GM13977 (cell line): ENCODE measurements at regions not wholly inside any gene's neighbourhood (a gene's known extent, or its start where the extent isn't known, plus 50 kb on each side); places are given as distances from the start of the nearest gene placed in this dataset.

Experiments
- DNase-seq: peaks from one replicate; pipeline ENCODE4 v3.0.0; 2012; ENCODE audit warnings: low spot score
- in situ Hi-C: fragments of 300-500 bp; cut with MboI; formaldehyde crosslinking; loops from one replicate; pipeline ENCODE4 v1.12.0; 2022; ENCODE audit warnings: low sequenced_read_pairs, low pct_unique_long_range_greater_than_20kb, mixed read lengths, inconsistent platforms; ENCODE audit not compliant: unreplicated experiment
- TF ChIP-seq, protein P1 (sequence below): IDR thresholded peaks from 2 replicates; pipeline ENCODE4 v1.5.1; 2012; ENCODE audit warnings: mild to moderate bottlenecking, control low read depth; ENCODE audit not compliant: insufficient read depth; ENCODE audit errors: extremely low read depth, missing control alignments

- TF ChIP-seq, protein P1, sequence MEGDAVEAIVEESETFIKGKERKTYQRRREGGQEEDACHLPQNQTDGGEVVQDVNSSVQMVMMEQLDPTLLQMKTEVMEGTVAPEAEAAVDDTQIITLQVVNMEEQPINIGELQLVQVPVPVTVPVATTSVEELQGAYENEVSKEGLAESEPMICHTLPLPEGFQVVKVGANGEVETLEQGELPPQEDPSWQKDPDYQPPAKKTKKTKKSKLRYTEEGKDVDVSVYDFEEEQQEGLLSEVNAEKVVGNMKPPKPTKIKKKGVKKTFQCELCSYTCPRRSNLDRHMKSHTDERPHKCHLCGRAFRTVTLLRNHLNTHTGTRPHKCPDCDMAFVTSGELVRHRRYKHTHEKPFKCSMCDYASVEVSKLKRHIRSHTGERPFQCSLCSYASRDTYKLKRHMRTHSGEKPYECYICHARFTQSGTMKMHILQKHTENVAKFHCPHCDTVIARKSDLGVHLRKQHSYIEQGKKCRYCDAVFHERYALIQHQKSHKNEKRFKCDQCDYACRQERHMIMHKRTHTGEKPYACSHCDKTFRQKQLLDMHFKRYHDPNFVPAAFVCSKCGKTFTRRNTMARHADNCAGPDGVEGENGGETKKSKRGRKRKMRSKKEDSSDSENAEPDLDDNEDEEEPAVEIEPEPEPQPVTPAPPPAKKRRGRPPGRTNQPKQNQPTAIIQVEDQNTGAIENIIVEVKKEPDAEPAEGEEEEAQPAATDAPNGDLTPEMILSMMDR, result no peak
- in situ Hi-C loops, result no loop called here
- no peak for DNase-seq
These were observed 69.2 kb upstream of the ARID2 start for GRCh38 chr12:45660330-45660729.

DNA sequence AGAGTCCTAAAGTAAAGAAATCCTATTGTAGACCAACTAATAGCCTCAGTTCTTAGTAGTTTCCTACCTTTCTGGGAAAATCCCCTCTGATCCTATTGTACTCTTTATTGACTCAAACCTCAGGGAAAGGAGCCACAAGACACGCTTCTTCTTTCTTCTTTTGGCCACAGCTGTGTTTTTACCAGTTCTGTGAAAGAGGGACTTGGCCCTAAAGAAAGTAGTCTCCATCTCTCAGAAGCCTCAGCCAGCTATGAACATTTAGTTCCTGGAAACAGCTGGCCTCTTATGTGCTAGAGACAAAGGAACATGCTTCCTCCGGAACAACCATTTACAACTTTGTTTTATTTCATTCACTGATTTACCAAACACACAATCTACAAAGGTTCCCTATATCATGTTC is 66.1 kb upstream of the ARID2 start:
- no peak for DNase-seq
- TF ChIP-seq, protein P1, result no peak
- in situ Hi-C loops, result no loop called here

DNA sequence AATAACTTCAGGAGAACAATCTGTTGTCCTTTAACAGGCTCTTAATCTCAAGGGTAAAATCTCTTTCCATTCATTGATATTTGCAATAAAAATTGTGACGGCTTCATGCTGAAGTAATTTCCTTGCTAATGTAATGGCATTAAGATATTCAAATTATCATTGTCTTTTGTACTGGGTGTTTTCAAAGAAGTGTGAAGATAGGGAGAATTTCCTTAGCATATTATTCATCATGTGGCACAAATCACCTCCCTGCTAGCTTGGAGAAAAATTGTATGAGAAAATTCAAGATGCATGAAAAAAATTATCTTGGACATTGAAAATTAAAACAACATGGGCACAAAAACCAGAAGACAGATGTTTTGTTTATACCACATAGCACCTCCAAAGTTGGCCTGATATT is 63.6 kb upstream of the ARID2 start:
- TF ChIP-seq, protein P1, result no peak
- in situ Hi-C loops, result no loop called here

GRCh38 chr12:45666396-45666795 is 63.1 kb upstream of the ARID2 start:
- in situ Hi-C loops, result no loop called here
- TF ChIP-seq, protein P1, result no peak
- DNase-seq, result no peak

More for the DNA sequence above, 63.6 kb upstream of the ARID2 start:
- DNase-seq, result no peak

- in situ Hi-C loops, result no loop called here
- TF ChIP-seq, protein P1, result no peak
- DNase-seq, result no peak
These were observed 62.7 kb upstream of the ARID2 start for GRCh38 chr12:45666816-45667215.

GRCh38 chr12:45667761-45668160 is 61.7 kb upstream of the ARID2 start:
- TF ChIP-seq, protein P1, result no peak
- in situ Hi-C loops, result no loop called here
- DNase-seq, result no peak

GRCh38 chr12:45668641-45669040 is 60.9 kb upstream of the ARID2 start:
- TF ChIP-seq, protein P1, result no peak
- DNase-seq, result no peak
- in situ Hi-C loops, result no loop called here
